GM19324 (cell line): ENCODE measurements at regions not wholly inside any gene's neighbourhood (a gene's known extent, or its start where the extent isn't known, plus 50 kb on each side); places are given as distances from the start of the nearest gene placed in this dataset.
"Not testable (repeated sequence)": the region's sequence is repeated elsewhere in the genome, so short reads cannot be mapped to it uniquely, and the experiment has no call there.

Source experiments
- ATAC-seq: cut with Tn5 transposase; IDR thresholded peaks from one replicate; pipeline ENCODE4 v1.9.1; 2021; ENCODE audit warnings: mild to moderate bottlenecking, moderate library complexity; ENCODE audit not compliant: unreplicated experiment, low FRiP score

DNA sequence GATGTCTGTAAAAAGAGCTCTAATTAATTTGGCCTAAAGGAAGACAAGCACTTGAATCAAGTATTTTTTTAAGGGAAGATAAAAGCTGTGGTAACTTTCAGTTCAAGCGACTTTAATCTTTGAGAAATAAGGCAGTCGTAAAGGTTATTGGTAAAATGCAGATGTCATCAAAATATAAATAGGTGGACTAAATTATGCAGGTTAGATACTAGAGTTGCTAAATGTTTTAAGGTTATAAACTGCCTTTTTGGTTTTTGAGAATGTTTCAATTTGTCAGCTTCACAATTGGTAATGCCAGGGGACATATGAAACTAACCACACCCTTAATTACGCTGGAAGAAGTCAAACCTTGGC, 159.5 kb upstream of the OLIG3 start:
- no peak for ATAC-seq

DNA sequence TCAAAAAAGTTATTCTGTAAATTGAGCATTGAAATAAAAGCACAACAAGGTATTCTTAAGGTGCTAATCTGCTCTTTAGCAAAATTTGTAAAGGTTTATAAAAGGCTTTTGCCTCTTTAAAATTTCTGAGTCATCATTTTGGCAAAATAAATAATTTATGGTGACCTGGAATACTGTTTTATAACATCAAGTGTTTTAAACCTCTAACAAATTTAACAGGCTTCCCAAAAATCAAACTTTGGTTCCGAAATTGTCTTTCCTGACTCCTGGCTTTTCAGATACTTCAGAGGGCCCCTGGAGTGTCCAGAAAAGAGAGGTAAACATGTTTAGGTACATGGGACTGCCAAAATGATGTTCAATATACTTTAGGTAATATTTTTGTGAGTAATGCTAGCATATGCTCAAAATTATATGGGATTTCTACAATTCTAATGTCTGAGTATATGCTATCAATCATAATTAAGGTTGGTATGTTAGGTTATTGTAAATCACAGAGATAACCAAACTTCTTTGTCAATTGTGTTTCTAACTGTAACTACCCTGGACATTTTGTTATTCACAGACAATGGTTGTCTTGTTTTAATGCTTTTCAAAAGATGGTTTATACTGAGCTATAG, 160.3 kb upstream of the OLIG3 start:
- no peak for ATAC-seq

DNA sequence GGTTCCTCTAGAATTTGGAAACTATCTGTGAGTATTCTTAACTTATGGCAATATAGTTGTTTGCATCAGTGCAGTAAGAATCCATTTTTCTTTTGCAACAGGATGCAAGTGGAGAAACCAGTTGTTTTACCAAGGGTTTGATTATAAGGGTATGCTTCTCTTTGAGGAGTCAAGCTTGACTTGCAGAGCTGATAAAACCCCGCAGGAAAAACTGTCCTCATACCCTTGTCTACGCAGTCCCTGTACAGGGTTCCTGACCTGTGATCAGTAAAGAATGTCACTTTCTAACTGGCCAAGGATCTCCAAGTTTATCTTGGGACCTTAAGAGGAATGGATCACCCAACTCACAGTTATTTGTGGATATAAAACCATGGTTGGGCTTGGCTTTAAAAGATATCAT, 161.1 kb upstream of the OLIG3 start:
- no peak for ATAC-seq

DNA sequence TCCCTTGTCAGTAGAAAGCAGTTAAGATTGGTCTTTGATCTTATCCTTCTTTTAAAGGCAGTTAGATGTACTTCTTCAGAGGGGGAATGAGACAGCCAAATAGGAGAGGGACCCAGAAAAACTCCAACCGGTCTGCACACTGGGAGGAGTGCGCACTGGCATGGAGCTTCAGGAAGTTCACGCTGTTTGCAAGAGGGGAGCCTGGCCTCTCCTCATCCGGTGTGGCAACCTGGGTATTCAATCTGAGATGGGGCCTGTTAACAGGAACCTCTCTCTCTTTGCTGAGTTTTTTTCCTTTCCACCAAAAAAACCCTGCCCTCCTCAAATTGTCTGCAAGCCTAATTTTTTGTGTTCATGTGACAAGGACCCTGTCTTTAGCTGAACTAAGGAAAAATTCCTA, 162.5 kb upstream of the OLIG3 start:
- no peak for ATAC-seq

DNA sequence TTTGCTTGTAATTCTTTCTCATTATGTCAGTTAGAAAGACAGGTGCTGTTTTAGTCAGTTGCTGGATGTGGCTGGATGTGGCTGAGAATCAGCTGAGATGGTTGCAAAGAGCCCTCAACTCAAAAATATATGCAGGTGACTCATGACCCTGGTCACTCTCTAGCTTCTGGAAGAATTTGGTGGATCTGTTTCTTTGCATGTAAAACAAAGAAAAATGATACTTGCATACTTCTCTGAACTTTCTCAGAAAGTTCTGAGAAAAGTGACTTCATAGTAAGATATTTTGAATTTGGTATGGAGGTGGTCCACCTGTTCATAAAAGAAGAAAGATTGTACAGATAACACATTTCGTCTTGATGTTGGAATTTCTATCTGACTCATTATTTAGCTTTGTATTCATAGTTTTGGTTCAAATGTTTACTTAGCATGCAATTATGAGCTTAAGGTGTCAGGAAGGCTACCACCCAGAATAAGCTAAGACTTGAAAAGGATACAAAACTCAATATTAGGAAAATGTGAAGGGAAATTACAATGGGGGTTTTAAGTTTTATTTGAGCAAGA, 163.2 kb upstream of the OLIG3 start:
- no peak for ATAC-seq

DNA sequence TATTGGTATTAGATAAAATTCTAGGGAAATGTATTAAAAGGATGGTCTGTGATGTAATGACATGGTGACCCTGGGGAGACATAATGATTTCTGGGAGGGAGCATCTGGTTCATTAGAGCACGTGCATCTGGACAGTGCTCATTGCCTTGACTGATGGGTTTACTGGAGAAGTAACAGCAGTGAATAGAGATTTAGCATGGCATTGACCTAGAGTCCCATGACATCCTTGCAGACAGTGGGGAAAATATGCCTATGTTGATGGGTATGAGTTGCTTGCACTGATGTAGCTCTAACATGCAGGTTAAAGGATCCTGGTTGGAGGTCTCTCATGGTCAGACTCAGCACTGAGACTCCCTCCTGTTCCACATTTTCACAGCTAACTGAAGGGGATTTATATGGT, 164.1 kb upstream of the OLIG3 start:
- ATAC-seq, result no peak

DNA sequence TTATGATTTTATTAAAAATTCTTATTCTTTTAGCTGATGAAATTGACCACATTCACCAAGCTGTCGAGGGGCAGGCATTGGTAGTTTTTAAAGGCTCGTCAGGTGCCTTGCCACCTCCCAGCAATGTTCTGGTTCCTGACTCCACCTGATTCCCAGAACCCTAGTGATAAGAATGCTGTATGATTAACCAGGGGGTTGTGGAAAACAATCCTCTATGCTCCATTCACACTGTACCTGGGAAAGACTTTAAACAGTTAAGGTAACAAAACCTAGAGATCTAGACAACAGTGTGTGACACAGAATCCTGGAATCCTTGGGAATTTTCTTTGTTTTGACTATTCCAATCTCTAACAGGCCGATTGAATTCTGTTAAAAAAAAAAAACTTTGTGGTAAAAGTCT, 165.7 kb upstream of the OLIG3 start:
- ATAC-seq, result no peak

DNA sequence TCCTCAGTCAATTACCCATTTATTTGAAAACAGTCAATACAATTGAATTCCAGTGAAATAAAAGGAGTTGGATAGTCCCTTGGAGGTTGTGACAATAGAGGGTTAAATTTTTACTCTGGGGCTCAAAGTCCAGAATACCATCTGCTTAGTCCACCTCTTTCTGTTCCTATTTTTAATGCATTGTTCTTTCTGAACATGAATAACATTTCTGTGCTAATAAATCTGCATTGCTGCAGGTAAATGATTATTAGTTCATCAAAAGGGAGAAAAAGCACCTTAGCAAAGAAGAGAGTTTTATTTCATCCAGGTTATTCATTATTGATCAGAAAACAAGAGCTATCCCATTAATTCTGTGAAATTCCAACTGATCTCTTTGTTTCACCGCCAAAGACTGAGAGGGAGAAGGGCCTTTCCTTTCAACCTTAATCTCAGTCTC, 166.1 kb upstream of the OLIG3 start:
- ATAC-seq, result no peak

DNA sequence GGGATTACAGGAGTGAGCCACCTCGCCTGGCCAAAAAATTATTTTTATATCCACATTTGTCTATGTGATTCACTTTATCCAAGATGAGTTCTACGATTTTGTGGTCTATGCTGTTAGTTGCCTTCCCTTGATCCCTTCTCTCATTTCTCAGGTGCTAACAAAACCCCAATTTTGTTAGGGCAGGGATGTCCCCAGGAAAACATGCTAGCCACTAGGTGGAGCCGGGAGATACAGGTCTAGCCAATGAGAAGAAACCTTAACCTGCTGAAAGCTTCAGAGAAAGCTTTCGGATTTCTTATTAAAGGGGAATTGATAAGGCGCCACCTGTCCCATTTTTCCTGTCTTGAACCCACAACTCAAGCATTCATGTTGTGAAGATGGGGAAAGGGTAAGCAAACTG, 167.4 kb upstream of the OLIG3 start:
- ATAC-seq, result no peak

DNA sequence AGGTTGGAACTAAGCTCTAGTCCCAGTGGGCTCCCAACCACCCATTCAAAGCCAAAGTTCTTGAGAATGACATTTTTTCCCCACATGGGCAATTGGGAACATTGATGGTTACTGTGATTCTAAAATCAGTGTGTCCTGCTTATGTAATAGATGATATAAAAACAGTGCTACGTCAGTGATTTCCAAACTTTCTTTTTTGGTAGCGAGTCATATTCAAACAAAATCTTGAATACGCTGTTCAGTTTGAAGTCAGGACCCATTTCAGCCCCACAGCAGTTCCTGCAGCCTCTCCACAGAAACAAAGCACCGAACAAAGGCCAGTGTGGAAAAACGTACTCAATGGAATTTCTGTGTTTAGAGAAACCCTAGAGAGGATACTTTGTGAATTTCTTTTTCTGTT, 170.0 kb upstream of the OLIG3 start:
- ATAC-seq, result no peak

DNA sequence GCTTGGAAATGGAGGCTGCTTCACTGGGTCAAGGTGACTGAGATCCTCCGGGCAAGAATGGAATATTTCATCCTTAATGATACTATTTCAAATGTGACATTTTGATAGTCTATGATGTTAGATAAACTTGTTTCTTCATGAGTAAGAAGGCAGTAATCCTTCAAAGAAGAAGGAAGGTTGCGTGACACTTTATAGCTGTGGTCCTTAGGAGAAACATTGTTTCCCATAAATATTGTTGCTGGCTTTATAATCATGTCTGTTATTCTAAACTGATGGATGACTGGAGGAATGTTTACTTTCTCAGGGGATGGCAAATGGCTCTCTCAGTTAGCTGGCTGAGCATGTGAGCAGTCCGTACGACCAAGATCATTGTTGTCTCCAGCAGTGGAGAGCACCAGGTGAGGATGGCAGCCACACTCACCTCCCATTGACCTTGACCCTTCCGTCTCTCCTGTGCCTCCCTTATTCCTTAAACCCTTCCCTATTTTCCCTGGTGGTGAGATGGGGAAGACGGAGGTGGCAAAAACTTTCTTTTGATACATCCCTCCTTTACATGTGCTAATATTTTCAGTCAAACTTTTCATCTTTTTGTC, 171.2 kb upstream of the OLIG3 start:
- no peak for ATAC-seq

DNA sequence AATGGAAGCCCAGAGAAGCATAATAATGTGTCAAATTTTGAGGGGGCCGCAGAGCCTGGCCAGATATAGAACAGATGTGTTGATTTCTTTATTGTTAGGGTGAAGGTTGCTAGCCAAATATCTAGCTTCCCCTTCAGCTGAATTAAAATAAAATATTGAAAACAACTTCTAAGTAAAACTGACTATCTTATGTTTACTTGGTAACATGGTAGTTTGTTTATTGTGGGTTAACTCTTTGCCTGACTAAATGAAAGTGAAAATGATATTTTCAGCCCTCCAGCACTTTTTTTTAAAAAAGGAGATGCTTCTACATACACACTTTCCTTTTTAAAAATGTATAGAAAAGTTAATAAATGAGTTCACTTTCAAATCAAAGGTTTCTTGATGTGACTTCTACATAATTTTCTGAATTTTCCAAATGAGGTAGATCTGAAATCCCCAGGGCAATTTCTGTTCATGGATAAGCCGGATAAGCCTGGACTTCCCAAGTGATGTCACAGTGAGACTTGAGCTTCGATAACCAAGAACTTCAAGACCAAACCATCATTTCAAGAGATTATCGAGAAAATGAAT, 172.1 kb upstream of the OLIG3 start:
- no peak for ATAC-seq

DNA sequence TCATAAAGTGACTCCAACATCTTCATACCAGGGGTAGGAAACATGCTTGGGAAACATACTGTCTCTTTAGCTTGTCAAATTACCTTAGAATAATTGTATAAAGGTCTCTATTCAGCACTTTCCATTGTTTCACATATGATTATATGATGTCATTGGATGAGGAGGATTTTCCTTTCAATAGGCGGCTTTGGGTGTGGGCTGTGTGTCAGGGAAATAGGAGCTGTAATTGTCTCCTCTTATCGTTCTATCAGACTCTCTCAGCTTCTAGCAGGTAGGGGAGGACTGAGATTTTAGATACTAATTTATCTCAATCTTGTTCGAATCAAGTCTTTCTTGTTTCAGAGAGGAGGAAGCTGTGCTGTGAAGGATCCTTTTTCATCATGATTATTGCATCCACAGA, 179.4 kb upstream of the OLIG3 start:
- no peak for ATAC-seq

DNA sequence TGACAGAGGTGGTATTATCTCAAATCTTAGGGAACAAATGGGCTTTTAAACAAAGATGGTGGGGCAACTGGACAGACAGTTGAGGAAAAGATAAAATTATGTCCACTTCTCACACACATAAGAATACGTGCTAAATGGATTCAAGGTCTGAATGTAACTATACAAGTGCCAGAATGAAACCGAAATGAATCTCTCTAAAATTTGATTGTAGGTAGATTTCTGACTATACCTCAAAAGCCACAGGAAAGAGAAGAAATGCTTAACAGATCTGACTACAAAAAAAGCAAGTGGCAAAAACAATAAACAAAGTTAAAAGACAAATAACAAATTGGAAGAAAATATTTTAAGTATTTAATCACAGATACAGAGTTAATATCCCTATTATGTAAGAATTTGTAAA, 182.7 kb upstream of the OLIG3 start:
- peak; percentile 60 for ATAC-seq

DNA sequence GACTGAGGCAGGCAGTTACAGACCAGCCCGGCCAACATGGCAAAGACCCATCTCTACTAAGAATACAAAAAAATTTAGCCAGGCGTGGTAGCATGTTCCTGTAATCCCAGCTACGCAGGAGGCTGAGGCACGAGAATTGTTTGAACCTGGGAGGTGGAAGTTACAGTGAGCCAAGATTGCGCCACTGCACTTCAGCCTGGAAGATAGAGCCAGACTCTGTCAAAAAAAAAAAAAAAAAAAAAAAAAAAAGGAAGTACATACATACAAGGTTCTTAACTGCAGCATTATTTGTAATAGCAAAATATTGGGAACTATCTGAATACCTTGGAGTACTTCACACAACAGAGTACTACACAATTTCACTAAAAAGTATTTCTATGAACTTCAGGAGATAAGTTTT, 183.5 kb upstream of the OLIG3 start:
- ATAC-seq, result no peak

DNA sequence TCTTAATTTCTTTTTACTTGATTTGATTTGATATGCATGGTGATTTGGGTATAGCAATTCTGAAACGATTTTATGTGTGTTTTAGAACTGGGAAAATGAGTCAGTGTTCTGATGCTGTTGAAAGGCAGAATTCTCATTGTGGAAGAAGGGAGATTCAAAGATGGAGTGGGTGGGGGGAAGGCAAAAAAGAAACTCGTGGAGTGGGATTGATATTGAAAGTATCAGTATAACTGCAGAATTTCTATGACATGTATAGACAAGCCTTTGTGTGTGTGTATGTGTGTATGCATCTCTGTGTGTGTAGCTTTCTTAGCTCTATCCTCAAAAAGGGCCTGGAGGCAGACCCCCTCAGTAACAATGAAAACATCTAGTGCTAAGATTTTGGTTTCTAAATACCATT, 184.3 kb upstream of the OLIG3 start:
- no peak for ATAC-seq

DNA sequence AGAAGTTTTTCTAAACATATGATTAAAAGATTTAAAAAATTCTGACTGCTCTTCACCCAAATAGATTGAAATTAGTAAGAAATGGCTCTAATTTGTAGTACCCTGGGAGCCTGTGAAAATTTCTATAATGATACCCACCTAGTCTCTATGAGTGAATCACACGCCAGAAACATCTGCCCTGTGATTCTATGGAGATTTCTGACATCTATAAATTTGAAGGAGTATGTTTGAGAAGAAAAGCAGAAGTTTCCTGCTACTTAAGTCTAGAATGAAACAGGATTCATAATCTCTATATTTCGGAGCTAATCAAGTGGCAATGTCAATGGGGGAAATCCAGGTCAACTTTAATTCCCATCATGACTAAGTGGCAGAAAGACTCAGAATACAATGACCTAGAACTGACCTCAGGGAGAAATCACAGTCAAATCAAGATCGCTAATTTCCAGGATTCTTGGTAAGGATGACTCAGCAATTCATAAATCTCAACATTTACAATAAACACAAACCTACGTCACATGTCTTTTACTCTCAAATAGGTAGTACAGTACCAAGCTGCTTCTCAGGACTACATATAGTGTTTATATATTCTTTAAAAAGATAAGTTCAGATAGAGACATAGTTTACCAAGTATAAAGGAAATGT, 186.2 kb upstream of the TNFAIP3 start:
- ATAC-seq, result no peak

DNA sequence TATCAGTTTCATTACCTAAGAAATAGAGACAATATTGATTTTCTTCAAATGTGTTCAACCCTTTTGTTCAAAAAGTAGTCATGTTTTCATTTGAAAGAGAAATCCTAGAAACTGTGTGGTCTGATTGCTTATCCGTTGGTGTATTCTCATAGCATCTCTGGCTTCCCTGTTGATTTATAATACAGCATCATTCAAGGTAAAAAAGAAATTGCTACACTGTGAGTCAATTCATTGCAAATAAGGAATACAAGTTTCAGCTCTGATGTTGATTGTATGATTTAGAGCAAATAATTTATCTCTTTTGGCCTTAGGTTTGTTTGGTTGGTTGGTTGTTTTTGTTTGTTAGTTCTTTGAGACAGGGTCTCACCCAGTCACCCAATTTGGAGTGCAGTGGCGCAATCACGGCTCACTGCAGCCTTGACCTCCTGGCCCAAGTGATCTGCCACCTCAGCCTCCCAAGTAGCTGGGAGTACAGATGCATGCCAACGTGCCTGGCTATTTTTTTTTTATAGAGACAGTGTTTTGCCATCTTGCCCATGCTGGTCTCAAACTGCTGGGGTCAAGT, 185.5 kb upstream of the TNFAIP3 start:
- ATAC-seq, result no peak

DNA sequence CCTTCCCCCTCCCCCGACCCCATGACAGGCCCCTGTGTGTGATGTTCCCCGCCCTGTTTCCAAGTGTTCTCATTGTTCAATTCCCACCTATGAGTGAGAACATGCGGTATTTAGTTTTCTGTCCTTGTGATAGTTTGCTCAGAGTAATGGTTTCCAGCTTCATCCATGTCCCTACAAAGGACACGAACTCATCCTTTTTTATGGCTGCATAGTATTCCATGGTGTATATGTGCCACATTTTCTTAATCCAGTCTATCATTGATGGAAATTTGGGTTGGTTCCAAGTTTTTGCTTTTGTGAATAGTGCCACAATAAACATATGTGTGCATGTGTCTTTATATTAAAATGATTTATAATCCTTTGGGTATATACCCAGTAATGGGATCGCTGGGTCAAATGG, 184.4 kb upstream of the TNFAIP3 start:
- not testable (repeated sequence) for ATAC-seq

DNA sequence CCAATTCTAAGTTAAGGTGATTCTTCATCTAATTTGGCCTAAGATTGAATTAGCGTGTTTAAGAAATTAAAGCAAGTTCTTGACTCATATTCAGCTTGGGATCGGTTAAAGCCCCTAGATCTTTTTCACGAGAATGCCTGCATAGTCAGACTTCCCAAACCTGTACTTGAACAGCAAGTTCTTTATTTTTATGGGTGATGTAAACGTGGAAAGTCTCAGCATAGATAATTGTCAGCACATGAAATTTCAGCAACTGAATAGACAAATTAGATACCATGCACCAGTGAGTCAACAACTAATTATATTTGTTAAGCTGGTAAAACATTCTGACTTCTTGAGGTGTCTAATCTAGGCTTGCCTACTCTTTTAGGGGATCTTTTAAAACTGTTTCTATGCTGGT, 183.1 kb upstream of the TNFAIP3 start:
- ATAC-seq, result no peak

DNA sequence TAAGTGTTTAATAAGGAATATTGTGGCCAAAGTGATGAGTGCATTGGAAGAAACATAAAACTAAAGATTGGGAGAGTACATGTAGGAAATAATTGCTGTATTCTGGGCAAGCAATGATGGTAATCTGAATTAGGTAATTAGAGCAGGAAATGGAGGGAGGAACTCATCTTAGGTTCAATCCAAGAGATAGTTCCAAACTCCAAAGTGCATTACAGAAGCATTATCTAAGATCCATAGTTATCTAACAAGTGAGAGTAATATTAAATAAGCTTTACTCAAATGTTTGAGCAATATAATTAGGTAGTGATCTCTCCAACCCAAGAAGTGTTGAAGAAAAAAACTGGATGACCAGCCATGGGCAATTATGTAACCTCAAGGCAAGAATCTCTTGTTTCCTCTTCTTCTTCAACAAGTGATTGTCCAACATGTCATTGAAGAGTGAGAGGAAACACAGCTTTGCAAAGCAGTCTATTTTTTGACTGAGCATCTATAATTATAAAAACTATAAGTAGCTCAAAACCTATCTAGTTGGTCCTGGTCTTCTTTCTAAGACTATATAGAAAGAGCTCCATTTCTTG, 181.2 kb upstream of the TNFAIP3 start:
- no peak for ATAC-seq
